ENCODE measurements at regions not wholly inside any gene's neighbourhood (a gene's known extent, or its start where the extent isn't known, plus 50 kb on each side); places are given as distances from the start of the nearest gene placed in this dataset.

GRCh38 chr12:115452751-115453281 lies 768.8 kb upstream of the TBX3 start:
- Histone ChIP-seq H3K4me1 (peaks cover 0 to 5% of the 10 kb centered on the region in 2 donors), H3K27ac (no peak overlapping the region), H3K9me3 (no peaks in the 10 kb centered on the region), H3K27me3 (no peaks in the 10 kb centered on the region), H3K4me3 (replicated peaks in 1 of 3) (no peak overlapping the region), H3K36me3 (no peaks in the 10 kb centered on the region)
- TF ChIP-seq POLR2A (IDR thresholded peaks at IDR 0.05) (no peak), CTCF (IDR thresholded peaks at IDR 0.05) (no peak)
- intact Hi-C loops (cut with DNase I), result no loop called here
- DNase-seq, result no peak
- 95 to 96% methylated on average over 10 of the region's 10 CpGs for WGBS, 2 donors

GRCh38 chr12:115451780-115452736 lies 768.1 kb upstream of the TBX3 start:
- Histone ChIP-seq H3K4me3 (replicated peaks in 1 of 3) (no peak overlapping the region), H3K9me3 (no peaks in the 10 kb centered on the region), H3K36me3 (no peaks in the 10 kb centered on the region), H3K4me1 (peaks cover 0 to 5% of the 10 kb centered on the region in 2 donors), H3K27ac (no peak overlapping the region), H3K27me3 (no peaks in the 10 kb centered on the region)
- 9 to 11% methylated on average over 27 to 40 of the region's 83 CpGs for WGBS, 2 donors
- intact Hi-C loops (cut with DNase I), result no loop called here
- no peak for TF ChIP-seq POLR2A (IDR thresholded peaks at IDR 0.05)
- TF ChIP-seq CTCF (IDR thresholded peaks at IDR 0.05), result no peak
- DNase-seq, result peak; percentile 55 to 61

- Histone ChIP-seq H3K4me1 (peaks cover 0 to 5% of the 10 kb centered on the region in 2 donors), H3K27ac (no peak overlapping the region), H3K9me3 (no peaks in the 10 kb centered on the region), H3K4me3 (replicated peaks in 1 of 3) (no peak overlapping the region), H3K27me3 (no peaks in the 10 kb centered on the region), H3K36me3 (no peaks in the 10 kb centered on the region)
- TF ChIP-seq POLR2A (IDR thresholded peaks at IDR 0.05) (no peak), CTCF (IDR thresholded peaks at IDR 0.05) (no peak)
- no peak for DNase-seq
- intact Hi-C loops (cut with DNase I), result no loop called here
- WGBS, 2 donors, result 48 to 57% methylated on average over 11 to 12 of the region's 12 CpGs
These were observed 767.3 kb upstream of the TBX3 start for GRCh38 chr12:115451151-115451779.

GRCh38 chr12:115450710-115451109 lies 766.7 kb upstream of the TBX3 start:
- WGBS, 2 donors, result 65 to 79% methylated on average over 8 of the region's 8 CpGs
- DNase-seq, result no peak

More at GRCh38 chr12:115450710-115451109, 766.7 kb upstream of the TBX3 start:
- TF ChIP-seq CTCF (IDR thresholded peaks at IDR 0.05), result no peak
- no peak for TF ChIP-seq POLR2A (IDR thresholded peaks at IDR 0.05)
- Histone ChIP-seq H3K36me3 (no peaks in the 10 kb centered on the region), H3K27ac (no peak overlapping the region), H3K4me1 (peaks cover 0 to 5% of the 10 kb centered on the region in 2 donors), H3K4me3 (replicated peaks in 1 of 3) (no peak overlapping the region), H3K27me3 (no peaks in the 10 kb centered on the region), H3K9me3 (no peaks in the 10 kb centered on the region)
- intact Hi-C loops (cut with DNase I), result no loop called here

Measured in thyroid gland (tissue), 4 donors.